ENCODE measurements at regions not wholly inside any gene's neighbourhood (a gene's known extent, or its start where the extent isn't known, plus 50 kb on each side); places are given as distances from the start of the nearest gene placed in this dataset.

- TF ChIP-seq POLR2AphosphoS5 (IDR thresholded peaks at IDR 0.05; ENCODE audit: low read depth, low read length) (no peak), TAF1 (IDR thresholded peaks at IDR 0.05; ENCODE audit: low read depth, low read length) (no peak), POLR2A (IDR thresholded peaks at IDR 0.05; ENCODE audit: low read depth, low read length) (no peak), PAX5 (IDR thresholded peaks at IDR 0.05; ENCODE audit: insufficient read depth, low read length, severe bottlenecking) (no peak)
These were observed 1062.9 kb upstream of the CADM2 start for GRCh38 chr3:83895892-83896291.

Measured in GM12891 (cell line).